IMR-90 (cell line): ENCODE measurements at regions not wholly inside any gene's neighbourhood (a gene's known extent, or its start where the extent isn't known, plus 50 kb on each side); places are given as distances from the start of the nearest gene placed in this dataset.

Experiments
- CEBPB ChIP-seq: IDR thresholded peaks from 2 replicates; pipeline ENCODE4 v1.6.1; 2012; ENCODE audit warnings: low read depth, low read length, improper control_type of control experiment
- CTCF ChIP-seq: conservative IDR thresholded peaks from 2 replicates; pipeline ENCODE4 v1.5.1; 2012; ENCODE audit warnings: mild to moderate bottlenecking, low read depth, low read length, improper control_type of control experiment
- MAFK ChIP-seq: IDR thresholded peaks from 2 replicates; pipeline ENCODE4 v1.6.1; 2012; ENCODE audit warnings: low read depth, low read length, improper control_type of control experiment
- MXI1 ChIP-seq: IDR thresholded peaks from 2 replicates; pipeline ENCODE4 v1.6.1; 2012; ENCODE audit warnings: low read depth, mild to moderate bottlenecking, low read length, moderate library complexity, borderline replicate concordance
- NFE2L2 ChIP-seq: fragments of 150-350 bp; IDR thresholded peaks from 2 replicates; pipeline ENCODE4 v1.6.1; 2016; ENCODE audit warnings: low read depth, mild to moderate bottlenecking, low read length
- POLR2A ChIP-seq: IDR thresholded peaks from 2 replicates; pipeline ENCODE4 v1.6.1; 2012; ENCODE audit warnings: mild to moderate bottlenecking, low read depth, low read length
- RAD21 ChIP-seq: IDR thresholded peaks from 2 replicates; pipeline ENCODE4 v1.6.1; 2012; ENCODE audit warnings: low read length, improper control_type of control experiment
- RFX5 ChIP-seq: IDR thresholded peaks from 2 replicates; pipeline ENCODE4 v1.8.0; 2012; ENCODE audit warnings: low read depth, mild to moderate bottlenecking, low read length, moderate library complexity
- SMC3 ChIP-seq: fragments of 150-350 bp; IDR thresholded peaks from 2 replicates; pipeline ENCODE4 v1.6.1; 2016; ENCODE audit warnings: low read depth, mild to moderate bottlenecking, antibody characterized with exemption, low read length, moderate library complexity
- USF2 ChIP-seq: fragments of 150-350 bp; IDR thresholded peaks from 2 replicates; pipeline ENCODE4 v1.6.1; 2017; ENCODE audit warnings: mild to moderate bottlenecking, antibody characterized with exemption, low read length, low read depth

- TF ChIP-seq MXI1 (no peak), POLR2A (no peak), RFX5 (no peak), CTCF (no peak), USF2 (no peak), RAD21 (no peak), CEBPB (no peak), MAFK (no peak), SMC3 (no peak), NFE2L2 (no peak)
Measured at GRCh38 chr18:77334876-77335275, 85.2 kb downstream of the GALR1 start.
